ENCODE measurements at regions not wholly inside any gene's neighbourhood (a gene's known extent, or its start where the extent isn't known, plus 50 kb on each side); places are given as distances from the start of the nearest gene placed in this dataset.

GRCh38 chr5:101932599-101932998 is 363.5 kb downstream of the SLCO4C1 start:
- DNase-seq, result no peak

DNA sequence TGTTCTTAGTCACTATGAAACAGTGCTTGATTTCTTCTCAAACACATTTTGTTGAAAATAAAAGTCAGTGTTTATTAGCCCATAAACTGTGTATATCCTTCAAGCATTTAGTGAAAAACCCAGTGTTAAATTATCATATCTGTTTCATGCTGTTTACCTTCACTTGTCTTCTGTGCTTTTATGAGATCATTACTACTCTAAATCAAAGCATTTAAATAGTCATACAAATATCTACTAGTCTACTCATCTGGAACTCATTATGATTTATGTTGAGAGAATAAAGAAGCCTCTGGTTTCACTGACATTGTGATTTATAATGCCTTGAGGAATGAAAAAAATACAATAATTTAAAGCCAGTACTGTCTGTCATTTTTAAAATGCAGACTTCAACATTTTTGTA is 366.5 kb downstream of the SLCO4C1 start:
- DNase-seq, result no peak

- no peak for DNase-seq
Observed at GRCh38 chr5:101917166-101917565, 378.9 kb downstream of the SLCO4C1 start.

DNA sequence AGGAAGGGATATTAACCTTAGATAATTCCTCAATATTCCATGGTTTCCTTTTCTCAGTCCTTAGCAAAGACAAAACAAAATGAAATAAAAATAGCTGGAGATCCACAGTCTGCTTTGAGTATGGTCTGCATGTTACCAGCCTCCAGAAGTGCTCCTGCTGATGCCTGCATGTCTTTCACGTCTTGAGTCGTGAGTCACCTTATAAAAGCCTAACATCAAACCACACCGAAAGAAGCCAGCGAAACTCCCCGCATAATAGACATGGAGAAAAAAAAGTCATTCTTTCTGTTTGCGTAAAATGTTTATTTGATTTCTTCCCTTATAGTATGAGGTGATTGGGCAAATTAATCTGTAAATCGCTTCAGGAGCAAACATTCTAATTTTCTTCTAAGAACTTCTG is 380.5 kb downstream of the SLCO4C1 start:
- DNase-seq, result no peak

DNA sequence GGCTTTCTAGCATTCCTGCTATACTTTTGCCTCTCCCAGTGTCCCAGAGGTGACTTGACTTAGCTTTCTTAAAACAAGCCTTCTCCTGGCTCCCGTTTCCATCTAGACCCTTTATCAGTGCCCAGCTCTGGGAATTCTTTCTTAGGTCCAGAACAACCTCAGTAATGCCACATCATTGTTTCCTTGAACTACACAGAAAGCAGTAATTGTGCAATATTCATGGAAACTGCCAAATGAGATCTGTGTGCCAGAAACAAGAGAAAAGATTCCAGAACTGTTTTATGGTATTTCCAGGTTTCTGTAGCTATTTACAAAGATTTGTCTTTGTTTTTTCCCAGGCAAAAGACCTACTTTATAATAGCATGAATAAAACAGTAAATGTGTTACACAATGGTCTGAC is 391.3 kb downstream of the SLCO4C1 start:
- no peak for DNase-seq

- DNase-seq, result no peak
Observed at GRCh38 chr5:101897914-101898313, 398.2 kb downstream of the SLCO4C1 start.

DNA sequence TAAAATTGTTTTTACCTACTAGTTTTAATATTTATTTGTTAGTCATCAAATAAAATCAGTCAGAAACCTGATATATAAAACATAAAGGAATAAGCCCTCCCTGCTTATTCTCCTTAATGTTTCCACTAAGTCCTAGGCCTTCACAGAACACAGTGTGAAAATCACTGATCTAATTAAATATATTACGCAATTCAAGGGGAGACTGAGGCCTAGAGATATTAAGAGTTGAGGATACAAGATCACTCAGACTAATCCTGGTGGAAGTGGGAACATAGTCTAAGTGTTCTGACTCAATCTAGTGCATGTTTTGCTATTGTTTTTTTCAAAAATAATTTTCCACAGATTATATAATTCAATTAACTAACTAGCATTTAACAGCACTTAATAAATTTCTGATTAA is 401.1 kb downstream of the SLCO4C1 start:
- DNase-seq, result no peak

GRCh38 chr5:101878190-101878589 is 417.9 kb downstream of the SLCO4C1 start:
- no peak for DNase-seq

DNA sequence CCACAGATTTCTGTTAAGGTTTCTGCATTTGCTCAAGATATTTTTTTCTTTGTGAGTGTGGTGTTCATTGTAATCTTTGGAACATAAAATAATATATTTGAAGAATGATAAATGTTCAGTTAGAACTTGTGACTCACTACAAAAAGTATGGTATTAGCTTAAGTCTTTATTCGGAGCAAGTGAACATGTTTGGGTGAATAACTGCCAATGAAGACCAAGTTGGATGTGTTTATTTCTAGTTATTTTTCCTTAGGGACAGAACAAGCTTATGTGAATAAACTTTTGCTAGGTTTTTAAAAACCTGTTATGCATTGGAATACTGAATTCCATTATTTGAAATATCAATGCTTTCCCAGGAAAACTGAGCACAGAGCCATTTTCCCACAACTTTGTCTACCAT is 418.6 kb downstream of the SLCO4C1 start:
- DNase-seq, result no peak

GRCh38 chr5:101866473-101866872 is 429.6 kb downstream of the SLCO4C1 start:
- DNase-seq, result no peak

- DNase-seq, result no peak
Observed at GRCh38 chr5:101860563-101860962, 435.5 kb downstream of the SLCO4C1 start.

DNA sequence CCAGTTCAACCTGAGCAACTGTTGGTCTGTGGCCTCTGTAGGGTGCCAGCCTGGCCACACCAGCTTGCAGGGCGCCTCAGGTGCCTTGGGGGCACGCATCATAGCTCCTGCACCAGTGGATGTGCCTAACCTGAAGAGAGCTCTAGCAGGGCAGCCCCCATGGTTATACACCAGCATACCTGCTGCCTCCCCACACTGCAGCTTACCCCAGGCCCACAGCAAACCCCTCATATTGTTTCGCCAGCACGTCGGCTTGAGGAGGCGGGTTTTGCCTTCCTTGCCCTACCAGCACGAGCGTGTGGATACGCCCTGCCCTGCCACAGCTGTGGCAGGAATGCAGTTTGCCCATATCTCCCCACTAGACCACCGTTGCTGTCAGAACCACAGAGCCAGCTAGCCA is 435.9 kb downstream of the SLCO4C1 start:
- DNase-seq, result no peak

DNA sequence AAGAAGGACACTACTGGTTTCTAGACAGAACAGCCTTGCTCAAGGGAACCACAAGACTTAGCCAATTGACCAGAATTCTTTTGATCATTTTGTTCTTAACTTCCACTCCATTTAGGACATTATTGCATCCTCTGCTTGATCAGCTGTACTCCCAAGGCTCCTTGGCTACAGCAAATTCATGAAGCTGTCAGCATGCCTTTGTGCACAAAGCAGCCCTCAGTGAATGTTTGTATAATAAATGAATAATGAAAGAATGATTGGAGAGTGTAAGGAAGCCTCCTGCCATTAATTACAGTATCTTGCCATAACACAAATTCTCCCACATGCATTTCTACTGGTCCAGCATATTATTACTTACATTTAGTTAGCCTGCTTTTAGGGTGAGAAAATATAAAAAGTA is 449.6 kb downstream of the SLCO4C1 start:
- DNase-seq, result no peak

- no peak for DNase-seq
Observed at GRCh38 chr5:101843055-101843454, 453.0 kb downstream of the SLCO4C1 start.

- no peak for DNase-seq
Observed at GRCh38 chr5:101838435-101838834, 457.6 kb downstream of the SLCO4C1 start.

DNA sequence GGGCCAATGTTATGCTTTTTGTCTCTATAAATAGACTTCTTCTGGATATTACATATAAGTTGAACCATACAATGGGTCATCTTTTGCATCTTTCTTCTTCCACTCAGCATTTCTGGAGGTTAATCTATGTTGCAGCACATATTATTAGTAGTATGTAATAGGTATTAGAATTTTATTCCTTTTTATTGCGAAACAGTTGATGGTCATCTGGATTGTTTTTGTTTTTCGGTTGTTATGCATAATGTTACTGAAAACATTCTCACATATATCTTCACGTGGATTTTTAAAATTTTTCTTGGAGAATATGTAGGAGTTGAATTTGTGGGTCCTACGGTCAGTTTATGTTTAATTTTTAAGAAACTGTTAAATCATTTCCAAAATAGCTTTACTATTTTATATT is 466.8 kb downstream of the SLCO4C1 start:
- DNase-seq, result no peak

GRCh38 chr5:101811466-101811865 is 484.6 kb downstream of the SLCO4C1 start:
- DNase-seq, result no peak

- no peak for DNase-seq
Observed at GRCh38 chr5:101806410-101806809, 489.7 kb downstream of the SLCO4C1 start.

- DNase-seq, result no peak
Observed at GRCh38 chr5:101796427-101796826, 499.7 kb downstream of the SLCO4C1 start.

- DNase-seq, result no peak
Observed at GRCh38 chr5:101788797-101789196, 507.3 kb downstream of the SLCO4C1 start.

DNA sequence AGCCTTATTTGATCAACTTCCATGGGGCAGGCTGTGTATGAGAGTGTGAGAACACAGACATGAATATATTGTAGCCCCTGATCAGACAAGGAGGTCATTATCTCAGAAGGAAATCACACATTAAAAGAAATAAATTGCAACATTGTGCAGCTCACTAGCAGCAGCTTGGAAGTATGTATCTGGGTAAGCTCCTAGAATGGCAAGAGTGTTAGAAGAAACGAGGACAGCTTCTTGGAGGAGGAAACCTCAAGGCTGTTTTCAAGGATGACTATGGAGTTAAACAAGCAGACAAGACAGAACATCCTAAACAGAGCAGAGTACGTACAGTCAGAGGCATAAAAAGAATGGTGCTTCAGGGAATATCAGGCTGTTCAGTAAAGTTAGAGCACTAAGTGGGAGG is 511.0 kb downstream of the SLCO4C1 start:
- DNase-seq, result no peak

- peak; percentile 18 for DNase-seq
Observed at GRCh38 chr5:101783241-101784013, 512.7 kb downstream of the SLCO4C1 start.

DNA sequence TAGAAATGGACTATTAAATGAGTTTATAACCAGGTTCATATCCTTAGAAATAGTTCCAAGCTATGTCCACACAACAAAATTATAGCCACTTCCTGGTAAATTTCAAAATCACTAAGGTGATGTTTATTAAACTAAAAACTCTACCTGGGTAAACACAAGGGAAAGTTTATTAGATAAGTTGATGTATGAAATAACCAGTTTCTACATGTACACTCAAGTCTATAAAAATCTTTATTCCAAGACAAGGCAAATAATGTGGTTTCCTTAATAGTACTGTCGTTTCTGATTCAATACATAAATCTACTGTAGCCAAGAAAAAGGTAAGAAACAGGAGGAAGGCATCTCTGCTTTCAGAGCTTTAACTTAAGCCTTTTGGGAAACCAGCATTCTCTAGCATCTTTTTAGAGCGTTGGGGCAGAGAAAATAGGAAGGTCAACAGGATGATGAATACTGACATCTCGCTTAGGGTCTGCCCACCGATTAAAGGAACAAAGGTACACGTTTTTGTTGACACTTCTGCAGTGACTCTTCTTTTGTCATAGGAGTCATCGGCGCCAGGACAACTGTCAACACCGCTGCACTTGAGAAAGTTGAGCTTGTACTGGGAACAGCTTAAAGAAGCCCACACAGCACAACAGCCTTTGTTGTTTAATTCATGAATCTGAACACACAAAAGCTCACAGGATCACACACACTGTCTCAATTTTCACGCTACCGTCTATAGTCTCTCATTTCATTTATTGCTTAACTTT is 513.6 kb downstream of the SLCO4C1 start:
- no peak for DNase-seq

DNA sequence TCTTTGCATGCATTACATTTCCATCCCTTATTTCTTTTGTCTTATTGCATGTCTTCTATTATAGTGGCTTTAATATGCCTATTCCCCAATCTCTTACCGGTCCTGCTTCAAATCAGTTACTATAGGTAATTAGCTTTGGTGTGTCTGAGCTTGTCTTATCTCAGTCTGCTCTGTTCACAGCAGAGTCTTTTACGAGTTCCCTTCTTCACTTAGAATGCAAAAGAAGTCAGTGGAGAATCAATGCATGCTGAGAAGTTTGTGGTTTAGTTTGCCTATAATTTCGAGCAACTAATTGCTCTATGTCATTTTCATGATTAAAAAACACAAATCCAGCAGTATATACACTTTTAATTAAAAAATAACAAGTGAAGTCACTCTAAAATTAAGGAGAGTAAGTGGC is 545.0 kb downstream of the SLCO4C1 start:
- no peak for DNase-seq
